PFSK-1 (cell line): ENCODE measurements at regions not wholly inside any gene's neighbourhood (a gene's known extent, or its start where the extent isn't known, plus 50 kb on each side); places are given as distances from the start of the nearest gene placed in this dataset.

ENCODE experiments used
- TAF1 ChIP-seq: IDR thresholded peaks from 2 replicates; pipeline ENCODE4 v1.6.1; 2012; ENCODE audit warnings: low read length, control low read depth, borderline replicate concordance; ENCODE audit not compliant: insufficient read depth
- TF ChIP-seq, protein P1 (sequence below), 2 experiments: IDR thresholded peaks; 2 replicates each; pipeline versions ENCODE4 v1.6.1 to v1.8.0; 2011 to 2012; ENCODE audit warnings: low read depth in 2 of 2, low read length in 2 of 2, control low read depth in 1 of 2, inconsistent platforms in 1 of 2, mild to moderate bottlenecking in 1 of 2, moderate library complexity in 1 of 2; ENCODE audit not compliant: insufficient read depth in 1 of 2

GRCh38 chr7:125645770-125646169 lies 716.1 kb upstream of the POT1 start:
- no peak for TF ChIP-seq TAF1
- TF ChIP-seq, protein P1, sequence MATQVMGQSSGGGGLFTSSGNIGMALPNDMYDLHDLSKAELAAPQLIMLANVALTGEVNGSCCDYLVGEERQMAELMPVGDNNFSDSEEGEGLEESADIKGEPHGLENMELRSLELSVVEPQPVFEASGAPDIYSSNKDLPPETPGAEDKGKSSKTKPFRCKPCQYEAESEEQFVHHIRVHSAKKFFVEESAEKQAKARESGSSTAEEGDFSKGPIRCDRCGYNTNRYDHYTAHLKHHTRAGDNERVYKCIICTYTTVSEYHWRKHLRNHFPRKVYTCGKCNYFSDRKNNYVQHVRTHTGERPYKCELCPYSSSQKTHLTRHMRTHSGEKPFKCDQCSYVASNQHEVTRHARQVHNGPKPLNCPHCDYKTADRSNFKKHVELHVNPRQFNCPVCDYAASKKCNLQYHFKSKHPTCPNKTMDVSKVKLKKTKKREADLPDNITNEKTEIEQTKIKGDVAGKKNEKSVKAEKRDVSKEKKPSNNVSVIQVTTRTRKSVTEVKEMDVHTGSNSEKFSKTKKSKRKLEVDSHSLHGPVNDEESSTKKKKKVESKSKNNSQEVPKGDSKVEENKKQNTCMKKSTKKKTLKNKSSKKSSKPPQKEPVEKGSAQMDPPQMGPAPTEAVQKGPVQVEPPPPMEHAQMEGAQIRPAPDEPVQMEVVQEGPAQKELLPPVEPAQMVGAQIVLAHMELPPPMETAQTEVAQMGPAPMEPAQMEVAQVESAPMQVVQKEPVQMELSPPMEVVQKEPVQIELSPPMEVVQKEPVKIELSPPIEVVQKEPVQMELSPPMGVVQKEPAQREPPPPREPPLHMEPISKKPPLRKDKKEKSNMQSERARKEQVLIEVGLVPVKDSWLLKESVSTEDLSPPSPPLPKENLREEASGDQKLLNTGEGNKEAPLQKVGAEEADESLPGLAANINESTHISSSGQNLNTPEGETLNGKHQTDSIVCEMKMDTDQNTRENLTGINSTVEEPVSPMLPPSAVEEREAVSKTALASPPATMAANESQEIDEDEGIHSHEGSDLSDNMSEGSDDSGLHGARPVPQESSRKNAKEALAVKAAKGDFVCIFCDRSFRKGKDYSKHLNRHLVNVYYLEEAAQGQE (IDR thresholded peaks at IDR 0.05; ENCODE audit: insufficient read depth in 1 of 2, low read depth in 2 of 2, low read length in 2 of 2): no peak
